ENCODE measurements at regions not wholly inside any gene's neighbourhood (a gene's known extent, or its start where the extent isn't known, plus 50 kb on each side); places are given as distances from the start of the nearest gene placed in this dataset.

DNA sequence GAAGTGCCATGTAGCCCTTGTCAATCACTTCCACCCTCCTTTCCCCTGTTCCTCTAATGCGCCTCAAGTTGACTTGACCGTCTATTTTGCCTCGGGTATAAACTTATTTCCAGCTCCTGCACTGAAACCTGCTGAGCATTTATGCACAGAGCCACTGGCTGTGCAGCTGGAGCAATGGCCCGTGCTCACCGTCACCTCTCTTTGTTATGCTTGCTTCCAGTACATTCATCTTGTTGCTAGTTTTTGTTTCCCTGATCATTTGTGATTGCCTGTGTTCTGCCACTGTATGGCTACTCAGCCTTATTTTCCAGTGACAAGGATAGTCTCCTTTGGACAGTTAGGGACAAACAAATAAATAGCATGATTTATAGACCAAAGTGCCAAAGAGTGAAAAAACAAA is 183.1 kb upstream of the C9orf72 start:
- no peak for TF ChIP-seq CTCF (IDR thresholded peaks at IDR 0.05; ENCODE audit: low read depth, low read length)
- H3K27me3 ChIP-seq, result no peaks in the 10 kb centered on the region
- DNase-seq, result no peak

GRCh38 chr9:27763831-27764230 is 190.6 kb upstream of the C9orf72 start:
- H3K36me3 ChIP-seq, result no peaks in the 10 kb centered on the region
- no peak overlapping the region for H3K4me3 ChIP-seq (ENCODE audit: low read depth, low read length)
- DNase-seq, result no peak
- H3K9me3 ChIP-seq, result no peaks in the 10 kb centered on the region
- H3K27me3 ChIP-seq, result no peaks in the 10 kb centered on the region
- TF ChIP-seq CTCF (IDR thresholded peaks at IDR 0.05; ENCODE audit: low read depth, low read length), result no peak
- no peaks in the 10 kb centered on the region for H3K4me1 ChIP-seq

More for the DNA sequence above, 183.1 kb upstream of the C9orf72 start:
- Histone ChIP-seq H3K36me3 (no peaks in the 10 kb centered on the region), H3K9me3 (no peaks in the 10 kb centered on the region; the same call in 1 of the 2 replicates), H3K4me1 (no peaks in the 10 kb centered on the region; the same call in 1 of the 2 replicates), H3K4me3 (ENCODE audit: low read depth, low read length) (no peak overlapping the region)

DNA sequence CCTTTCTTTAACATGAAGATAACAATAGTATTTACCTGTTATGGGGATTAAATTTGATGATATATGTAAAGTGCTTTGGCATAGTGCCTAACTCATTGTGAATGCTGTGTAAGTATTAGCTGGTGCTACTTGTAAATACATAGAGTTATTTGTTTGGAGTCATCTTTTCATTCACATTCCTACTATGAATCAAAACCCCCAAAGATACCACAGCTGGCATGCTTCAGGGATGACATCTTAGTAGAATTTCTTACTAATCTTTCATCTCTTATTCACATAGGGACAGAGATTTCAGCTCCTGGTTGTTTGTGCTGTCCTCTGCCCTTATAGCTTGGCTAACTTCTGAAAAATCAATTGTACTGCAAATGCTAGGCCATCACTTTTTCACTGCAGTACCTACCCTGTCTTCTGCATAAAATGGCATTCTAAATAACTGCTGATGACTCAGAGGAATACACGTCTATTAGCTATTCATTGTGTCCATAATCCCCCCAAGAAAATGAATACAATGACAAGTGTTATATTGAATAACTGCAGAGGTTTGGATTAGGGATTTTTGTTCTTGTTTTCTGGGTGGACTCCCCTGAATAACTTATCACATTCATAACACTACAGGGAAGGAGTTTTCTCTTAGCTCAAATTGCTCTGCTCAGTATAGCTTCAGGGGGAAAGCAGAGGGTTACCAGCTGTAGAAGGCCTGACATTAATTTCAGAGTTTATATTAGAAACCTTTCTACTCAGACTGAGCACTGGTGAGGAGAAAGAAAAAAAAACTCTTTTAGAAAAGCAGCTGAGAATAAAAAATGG is 192.2 kb upstream of the C9orf72 start:
- Histone ChIP-seq H3K36me3 (no peaks in the 10 kb centered on the region), H3K4me3 (ENCODE audit: low read depth, low read length) (no peak overlapping the region), H3K9me3 (no peaks in the 10 kb centered on the region), H3K4me1 (no peaks in the 10 kb centered on the region), H3K27me3 (no peaks in the 10 kb centered on the region)
- TF ChIP-seq CTCF (IDR thresholded peaks at IDR 0.05; ENCODE audit: low read depth, low read length), result no peak
- DNase-seq, result no peak

DNA sequence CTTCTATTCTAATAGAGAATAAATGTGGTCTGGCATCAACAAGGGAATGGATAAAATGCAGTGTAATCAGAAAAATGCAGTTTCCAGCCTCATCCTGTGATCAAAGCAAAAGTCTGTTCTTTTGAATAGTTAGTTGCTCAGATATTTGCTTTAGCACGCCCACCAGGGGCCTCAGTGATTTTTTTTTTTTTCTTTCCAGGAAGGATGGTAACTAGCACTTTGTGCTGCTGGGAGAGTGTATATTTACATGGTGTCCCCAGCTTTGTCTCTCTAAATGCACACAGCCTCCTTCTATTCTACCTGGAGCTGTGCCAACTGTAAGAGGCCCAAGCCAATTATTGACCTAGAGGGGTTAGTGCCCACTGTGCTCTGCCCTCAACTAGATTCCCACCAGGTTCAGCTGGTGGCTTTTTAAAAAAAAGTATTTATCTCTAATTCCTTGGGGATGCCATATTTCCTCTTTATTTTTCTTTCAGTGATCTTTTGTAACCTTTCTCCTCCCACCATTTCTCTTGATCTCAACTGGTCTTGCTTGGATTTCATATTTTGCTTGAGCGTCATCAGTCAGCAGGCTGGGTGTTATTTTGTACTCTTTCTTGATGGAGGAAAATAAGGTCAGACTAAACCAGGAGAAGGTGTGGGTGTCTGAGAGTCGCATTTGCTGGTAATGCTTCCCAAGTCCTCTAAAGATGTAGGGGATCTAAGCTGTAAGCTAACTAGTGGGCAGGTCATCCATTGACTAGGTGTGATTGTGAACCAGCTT is 193.0 kb upstream of the C9orf72 start:
- no peaks in the 10 kb centered on the region for H3K4me1 ChIP-seq
- TF ChIP-seq CTCF (IDR thresholded peaks at IDR 0.05; ENCODE audit: low read depth, low read length), result no peak
- H3K36me3 ChIP-seq, result no peaks in the 10 kb centered on the region
- no peak overlapping the region for H3K4me3 ChIP-seq (ENCODE audit: low read depth, low read length)
- no peaks in the 10 kb centered on the region for H3K27me3 ChIP-seq
- DNase-seq, result no peak
- H3K9me3 ChIP-seq, result no peaks in the 10 kb centered on the region

DNA sequence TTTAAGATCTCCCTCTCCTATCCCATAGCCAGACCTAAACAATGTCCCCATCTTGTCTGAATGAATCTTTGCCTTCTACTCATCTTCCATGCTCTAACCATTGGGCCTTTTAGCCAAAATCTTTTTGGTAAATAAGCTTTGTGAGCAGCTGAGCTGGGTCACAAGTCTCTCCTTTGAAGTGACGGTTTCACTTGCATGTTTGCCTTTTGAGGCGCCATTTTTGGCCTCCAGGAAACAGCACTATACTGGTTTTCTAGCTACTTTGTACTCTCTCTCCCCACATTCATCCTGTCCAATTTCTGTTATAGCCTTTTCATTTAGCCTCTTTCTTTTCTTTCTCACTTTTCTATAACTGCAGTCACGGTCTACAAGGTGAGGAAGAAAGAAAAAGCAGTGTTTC is 195.5 kb upstream of the C9orf72 start:
- DNase-seq, result no peak
- no peaks in the 10 kb centered on the region for H3K4me1 ChIP-seq
- H3K4me3 ChIP-seq (ENCODE audit: low read depth, low read length), result no peak overlapping the region
- no peaks in the 10 kb centered on the region for H3K36me3 ChIP-seq
- TF ChIP-seq CTCF (IDR thresholded peaks at IDR 0.05; ENCODE audit: low read depth, low read length), result no peak
- no peaks in the 10 kb centered on the region for H3K27me3 ChIP-seq
- H3K9me3 ChIP-seq, result no peaks in the 10 kb centered on the region

- Histone ChIP-seq H3K4me3 (ENCODE audit: low read depth, low read length) (no peak overlapping the region), H3K36me3 (no peaks in the 10 kb centered on the region), H3K4me1 (no peaks in the 10 kb centered on the region), H3K27me3 (no peaks in the 10 kb centered on the region), H3K9me3 (no peaks in the 10 kb centered on the region)
- no peak for TF ChIP-seq CTCF (IDR thresholded peaks at IDR 0.05; ENCODE audit: low read depth, low read length)
- no peak for DNase-seq
Observed at GRCh38 chr9:27770541-27770940, 197.3 kb upstream of the C9orf72 start.
